ENCODE measurements at regions not wholly inside any gene's neighbourhood (a gene's known extent, or its start where the extent isn't known, plus 50 kb on each side); places are given as distances from the start of the nearest gene placed in this dataset.
"Not testable (repeated sequence)": the region's sequence is repeated elsewhere in the genome, so short reads cannot be mapped to it uniquely, and the experiment has no call there.

DNA sequence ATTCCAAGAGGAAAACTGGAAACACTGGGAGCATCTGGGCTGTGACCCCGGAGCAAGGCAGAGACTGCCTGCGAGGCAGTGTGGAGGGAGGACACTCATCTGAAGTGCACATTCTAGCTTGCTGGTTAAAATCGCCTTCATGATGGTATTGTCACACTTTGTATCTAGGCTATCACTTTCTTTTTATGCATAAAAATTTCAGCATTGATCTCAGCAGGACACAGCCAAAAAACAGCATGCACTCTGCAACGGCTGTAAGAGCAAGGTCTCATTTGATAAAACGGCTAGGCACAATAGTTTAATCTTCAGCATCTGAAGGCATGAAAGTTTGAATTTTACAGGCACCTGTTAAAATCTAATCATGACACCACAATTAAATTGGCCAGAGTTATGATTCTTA lies 110.8 kb upstream of the IRX1 start:
- no peak for DNase-seq (ENCODE audit: low read depth in 2 of 2)

DNA sequence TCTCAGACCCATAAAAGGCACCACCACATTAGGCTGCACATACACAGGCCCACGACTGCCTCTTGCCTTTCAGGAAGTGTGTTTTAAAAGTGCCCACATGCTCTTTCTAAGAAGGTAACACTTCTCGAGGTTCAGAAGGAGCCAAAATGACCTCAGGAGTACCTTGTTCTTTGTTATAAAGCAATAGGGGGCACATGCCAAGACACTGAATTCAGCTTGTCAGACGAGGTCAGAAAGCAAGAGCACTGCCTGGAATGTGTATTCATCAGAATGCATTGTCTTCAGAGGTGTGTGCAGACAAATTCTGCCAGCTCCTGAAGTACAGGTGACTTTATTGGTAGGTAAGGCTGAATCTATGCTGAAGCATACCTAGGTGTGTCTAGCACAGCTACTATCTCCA lies 114.5 kb upstream of the IRX1 start:
- DNase-seq (ENCODE audit: low read depth in 2 of 2), result no peak

DNA sequence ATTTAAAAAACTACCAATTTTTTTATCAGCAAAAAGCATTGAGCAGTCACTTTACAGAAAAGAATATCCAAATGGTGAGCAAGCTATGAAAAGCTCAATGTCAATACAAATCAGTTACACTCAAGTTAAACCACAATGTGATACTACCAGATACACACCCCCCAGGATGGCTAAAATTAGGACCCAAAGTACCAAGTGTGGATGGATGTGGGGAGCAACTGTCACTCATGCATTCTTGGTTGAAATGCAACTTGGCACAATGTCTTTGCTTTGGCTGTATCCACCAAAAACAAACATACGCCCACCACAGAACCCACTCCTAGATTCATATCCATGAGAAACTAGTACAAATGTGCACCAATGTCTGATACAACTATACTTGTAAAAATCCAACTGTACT lies 120.0 kb upstream of the IRX1 start:
- DNase-seq (ENCODE audit: low read depth in 2 of 2), result no peak

DNA sequence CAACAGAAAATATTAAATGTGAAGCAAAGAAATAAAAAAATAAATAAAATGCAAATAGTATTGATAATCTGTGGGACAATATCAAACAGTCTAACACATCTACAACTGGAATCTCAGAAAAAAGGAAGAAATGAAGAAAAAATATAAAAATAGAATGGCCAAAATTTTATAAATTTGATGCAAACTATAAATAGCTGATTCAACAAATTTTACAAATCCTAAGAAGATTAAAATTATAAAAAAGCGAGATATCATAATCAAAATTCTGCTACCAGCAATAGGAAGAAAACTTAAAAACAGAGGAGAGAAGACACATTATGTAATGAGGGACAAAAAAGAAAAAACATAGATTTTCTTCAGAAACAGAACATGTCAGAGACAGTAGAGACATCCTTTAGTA lies 129.2 kb upstream of the IRX1 start:
- no peak for DNase-seq (ENCODE audit: low read depth in 2 of 2)

DNA sequence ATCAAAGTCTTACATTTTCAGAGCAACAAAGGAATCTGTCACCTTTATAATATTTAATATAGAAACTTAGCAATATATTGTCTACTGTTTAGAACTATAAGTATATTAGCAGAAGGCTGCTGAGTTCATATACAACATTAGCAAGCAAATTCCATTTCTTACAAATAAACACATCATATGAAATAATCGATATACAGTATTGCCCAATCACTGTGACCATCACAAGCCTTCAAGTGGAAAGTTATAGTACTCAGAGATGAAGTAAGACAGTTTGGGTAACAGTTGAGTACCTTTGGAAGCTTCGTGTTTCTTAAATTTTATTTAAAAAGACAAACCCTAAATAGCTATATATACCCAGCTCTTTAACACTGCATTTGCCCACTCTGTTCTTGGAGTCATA lies 135.2 kb upstream of the IRX1 start:
- DNase-seq (ENCODE audit: low read depth in 2 of 2), result no peak

DNA sequence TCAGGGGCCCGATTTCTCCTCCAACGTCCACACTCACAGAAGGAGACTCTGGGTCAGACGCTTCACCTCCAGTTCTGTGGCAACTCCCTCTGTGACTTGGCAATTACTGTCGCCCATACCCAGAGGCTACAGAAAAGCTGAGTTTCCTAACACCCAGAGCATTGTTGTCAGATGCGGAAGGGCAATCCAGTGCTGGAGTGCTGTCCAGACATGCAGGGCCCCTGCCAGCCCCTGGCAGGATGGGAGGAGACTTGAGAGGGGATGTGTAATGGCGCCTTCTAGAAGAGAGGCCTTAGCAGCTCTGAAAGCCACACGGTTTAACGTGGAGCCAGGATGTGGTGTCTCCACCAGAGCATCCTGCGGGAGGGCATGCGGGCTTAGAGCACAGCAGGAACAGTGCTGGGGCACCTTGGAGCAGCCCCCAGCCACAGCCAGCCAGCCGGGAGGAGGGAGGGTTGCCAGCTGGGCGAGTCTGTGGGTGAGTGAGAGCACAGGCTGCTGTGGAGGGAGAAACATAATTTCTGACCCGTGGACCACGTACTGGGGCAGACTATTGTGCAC lies 139.4 kb upstream of the IRX1 start:
- no peak for DNase-seq (ENCODE audit: low read depth in 2 of 2)

DNA sequence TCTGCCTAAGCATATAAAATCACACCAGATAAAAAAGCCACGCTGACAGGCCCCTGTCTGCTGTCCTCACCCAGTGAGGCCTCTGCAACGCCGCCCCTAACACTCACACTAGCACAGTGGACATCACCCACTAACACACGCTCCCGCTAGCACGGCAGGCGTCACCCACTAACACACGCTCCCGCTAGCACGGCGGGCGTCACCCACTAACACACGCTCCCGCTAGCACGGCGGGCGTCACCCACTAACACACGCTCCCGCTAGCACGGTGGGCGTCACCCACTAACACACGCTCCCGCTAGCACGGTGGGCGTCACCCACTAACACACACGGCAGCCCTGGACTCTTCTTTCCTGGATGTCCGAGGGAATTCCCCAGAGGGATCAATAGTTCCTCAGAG lies 141.6 kb upstream of the IRX1 start:
- not testable (repeated sequence) for DNase-seq (ENCODE audit: low read depth in 2 of 2)

DNA sequence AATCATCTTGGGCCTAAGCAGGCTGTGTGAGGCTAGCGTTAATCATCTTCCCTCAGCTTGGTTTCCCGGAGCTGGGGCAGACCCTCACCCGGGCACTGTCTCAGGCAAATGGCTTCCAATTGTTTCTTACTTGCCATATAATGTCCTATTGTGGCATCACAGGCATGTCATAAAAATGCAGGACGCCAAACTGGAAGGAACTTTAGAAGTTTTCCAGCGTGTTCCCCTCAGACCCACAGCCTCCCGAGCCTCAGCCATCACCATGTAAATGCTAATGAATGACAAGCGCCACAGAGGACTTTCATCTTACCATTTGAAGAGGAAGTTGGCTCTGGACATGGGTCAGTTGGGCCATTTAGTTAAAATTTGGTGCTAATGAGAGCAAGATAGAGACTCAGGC lies 143.0 kb upstream of the IRX1 start:
- no peak for DNase-seq (ENCODE audit: low read depth in 2 of 2)

DNA sequence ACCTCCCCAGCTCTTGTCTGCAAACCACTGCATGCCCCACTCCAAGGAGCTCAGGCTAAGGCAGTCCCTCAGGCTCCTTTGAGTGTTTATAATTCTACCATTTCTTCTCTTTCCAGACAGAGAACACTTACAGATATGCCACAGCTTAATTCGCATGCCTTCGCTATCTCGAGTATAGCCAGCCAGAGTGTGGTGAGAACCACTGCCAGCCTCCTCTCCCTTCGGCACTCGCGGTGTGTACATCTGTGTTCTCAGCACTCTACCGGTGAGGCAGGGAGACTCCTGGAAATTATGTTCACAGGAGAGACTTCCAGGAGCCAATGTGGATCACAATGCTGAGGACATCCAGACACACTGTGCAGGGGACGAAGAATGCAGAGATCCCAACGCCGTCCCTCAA lies 143.7 kb upstream of the IRX1 start:
- no peak for DNase-seq (ENCODE audit: low read depth in 2 of 2)

DNA sequence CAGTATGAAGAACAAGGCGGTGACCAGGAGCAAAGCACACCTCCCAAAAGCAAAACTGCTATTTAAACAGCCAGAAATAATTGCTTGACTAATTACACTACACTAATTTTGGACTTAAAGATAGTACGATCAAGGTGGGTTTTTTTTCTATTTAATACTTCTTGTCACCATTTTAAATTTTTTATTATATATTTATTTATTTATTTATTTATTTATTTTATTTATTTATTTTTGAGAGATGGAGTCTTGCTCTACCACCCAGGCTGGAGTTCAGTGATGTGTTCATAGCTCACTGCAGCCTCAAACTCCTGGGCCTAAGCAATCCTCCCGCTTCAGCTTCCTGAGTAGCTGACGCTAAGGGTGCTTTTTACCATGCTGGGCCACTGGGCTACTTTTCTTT lies 146.2 kb upstream of the IRX1 start:
- no peak for DNase-seq (ENCODE audit: low read depth in 2 of 2)

DNA sequence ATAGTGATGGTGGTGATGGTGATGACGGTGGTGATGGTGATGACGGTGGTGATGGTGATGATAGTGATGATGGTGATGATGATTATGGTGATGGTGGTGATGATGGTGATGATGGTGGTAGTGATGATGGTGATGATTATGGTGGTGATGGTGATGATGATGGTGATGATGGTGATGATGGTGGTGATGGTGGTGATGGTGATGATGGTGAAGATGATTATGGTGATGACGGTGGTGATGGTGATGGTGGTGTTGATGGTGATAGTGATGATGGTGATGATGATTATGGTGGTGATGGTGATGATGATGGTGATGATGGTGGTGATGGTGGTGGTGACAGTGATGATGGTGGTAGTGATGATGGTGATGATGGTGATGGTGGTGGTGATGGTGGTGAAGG lies 149.2 kb upstream of the IRX1 start:
- no peak for DNase-seq (ENCODE audit: low read depth in 2 of 2)

DNA sequence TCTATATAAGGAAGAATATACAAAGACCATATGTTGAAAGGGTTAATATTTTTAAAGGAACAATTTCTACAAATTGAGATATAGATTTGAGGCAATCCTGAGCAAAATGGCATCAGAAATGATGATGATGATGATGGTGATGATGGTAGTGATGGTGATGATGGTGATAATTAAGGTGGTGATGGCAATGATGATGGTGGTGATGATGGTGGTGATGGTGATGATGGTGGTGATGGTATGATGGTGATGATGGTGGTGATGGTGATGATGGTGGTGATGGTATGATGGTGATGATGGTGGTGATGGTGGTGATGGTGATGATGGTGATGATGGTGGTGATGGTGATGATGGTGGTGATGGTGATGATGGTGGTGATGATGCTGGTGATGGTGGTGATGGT lies 150.1 kb upstream of the IRX1 start:
- not testable (repeated sequence) for DNase-seq (ENCODE audit: low read depth in 2 of 2)

DNA sequence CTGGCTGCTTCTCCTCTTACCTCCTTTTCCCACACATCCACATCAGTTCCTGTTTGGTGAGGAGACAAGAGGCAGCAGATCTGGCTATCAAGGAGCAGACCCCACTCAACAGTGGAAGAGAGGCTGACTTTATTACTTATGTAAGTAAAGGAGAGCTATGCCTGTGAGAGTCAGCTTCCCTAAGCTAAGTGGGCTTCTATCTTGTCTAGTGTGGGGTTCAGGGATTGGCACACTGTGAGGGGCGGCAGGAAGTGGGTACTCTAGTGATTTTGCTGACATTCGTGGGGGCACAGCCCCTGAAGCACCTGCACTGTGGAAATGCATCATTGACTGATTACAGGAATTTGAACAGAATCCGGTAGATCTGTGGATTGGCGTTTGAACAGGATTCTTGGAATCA lies 163.5 kb upstream of the IRX1 start:
- DNase-seq (ENCODE audit: low read depth in 2 of 2), result no peak

DNA sequence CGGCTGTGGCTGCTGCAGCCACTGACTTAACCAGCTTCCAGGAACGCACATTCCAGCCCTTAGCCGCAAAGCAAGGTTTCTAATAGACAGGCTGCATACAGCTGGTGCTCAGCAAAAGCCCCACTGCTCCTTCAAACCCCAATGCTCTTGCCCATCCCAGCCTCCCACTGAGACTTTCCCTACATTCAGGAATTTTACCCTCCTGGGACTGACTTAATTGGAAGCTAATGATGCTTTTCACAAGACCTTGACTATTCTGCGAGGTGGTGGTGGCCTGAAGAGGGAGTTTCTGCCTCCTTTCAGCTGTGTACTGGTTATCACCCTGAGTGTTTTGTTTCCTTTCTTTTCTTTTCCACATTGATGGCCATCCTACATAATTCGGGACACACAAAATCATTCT lies 164.9 kb upstream of the IRX1 start:
- DNase-seq (ENCODE audit: low read depth in 2 of 2), result no peak

DNA sequence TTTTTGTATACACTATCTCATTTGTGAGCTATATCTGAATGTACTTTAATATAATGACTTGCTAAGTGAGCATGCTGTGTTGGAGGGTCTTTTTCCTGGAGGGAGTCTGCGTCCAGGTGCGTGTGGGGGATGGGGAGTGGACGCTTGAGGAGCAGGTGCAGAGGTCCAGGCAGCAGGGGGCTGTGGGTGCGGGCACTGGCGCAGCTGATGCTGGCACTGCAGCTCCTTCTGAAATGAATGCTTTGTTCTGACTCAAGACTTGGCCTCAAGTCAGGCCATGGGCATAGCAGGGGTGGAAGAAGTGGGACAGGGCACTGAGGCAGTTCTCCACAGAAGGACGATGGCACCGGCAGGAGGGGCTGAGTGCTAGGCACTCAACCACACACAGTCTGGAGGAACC lies 165.7 kb upstream of the IRX1 start:
- no peak for DNase-seq (ENCODE audit: low read depth in 2 of 2)

DNA sequence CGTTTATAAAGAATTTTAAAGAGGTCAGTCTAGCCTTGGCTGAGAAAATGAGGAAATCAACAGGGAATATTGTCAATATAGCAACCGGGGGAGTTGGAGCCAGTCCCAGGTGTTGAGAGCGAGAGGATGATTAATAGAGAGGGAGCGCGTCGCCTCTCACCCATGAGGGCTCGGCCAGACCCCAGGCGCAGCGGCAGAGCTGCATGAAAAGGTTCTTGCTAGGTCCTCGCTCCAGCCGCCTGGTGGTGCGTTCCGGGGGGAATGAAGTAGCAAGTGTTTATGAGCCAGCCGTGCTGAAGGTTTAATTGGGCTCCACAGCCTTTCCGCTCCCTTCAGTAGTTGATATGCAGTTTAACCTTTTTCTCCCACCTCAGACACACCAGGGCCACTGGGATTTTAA lies 167.3 kb upstream of the IRX1 start:
- no peak for DNase-seq (ENCODE audit: low read depth in 2 of 2)

DNA sequence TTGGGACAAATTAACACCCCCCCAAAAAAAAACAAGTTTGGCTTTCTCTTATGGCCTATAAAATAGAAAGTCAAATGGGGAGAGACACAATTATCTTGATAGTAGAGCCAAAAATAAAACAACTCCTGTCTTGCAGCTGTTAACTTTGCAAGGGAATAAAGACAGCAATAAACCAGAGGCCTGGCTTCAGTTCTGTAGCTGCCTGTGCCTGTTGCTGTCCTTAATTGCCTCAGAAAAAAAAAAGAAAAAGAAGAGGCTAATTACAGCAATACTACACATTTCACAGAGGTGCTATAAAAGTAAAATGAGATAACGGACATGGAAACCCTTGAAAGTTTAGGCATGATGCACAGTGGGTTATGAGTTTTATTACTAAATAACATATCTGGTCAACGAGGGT lies 170.7 kb upstream of the IRX1 start:
- no peak for DNase-seq (ENCODE audit: low read depth in 2 of 2)

DNA sequence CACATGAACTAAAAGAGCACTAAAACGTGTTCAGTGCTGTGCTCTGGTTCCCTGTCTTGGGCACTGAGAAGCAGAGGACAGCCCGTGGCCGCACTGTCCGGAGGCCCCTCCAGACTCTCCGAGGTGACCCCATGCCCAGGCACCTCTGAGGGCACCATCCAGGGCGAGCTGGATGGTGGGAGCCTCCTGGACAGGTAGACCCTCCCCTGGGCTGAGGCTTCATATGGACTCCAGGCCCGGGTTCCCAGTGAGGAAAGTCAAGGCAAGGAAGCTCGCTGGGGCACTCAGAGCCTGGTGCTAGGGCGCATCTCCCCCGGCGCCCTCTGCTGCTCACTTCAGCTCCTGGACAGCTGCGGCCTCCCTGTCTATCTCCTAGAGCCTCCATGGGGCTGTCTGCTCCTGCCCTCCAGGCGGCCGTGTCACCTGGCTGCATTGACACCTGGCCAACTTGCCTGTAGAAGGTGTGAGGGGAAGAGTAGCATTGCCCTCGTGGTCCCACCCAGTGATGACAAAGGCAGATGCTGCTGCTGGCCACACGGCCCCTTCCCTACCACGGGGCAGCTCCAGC lies 178.2 kb upstream of the IRX1 start:
- no peak for DNase-seq (ENCODE audit: low read depth in 2 of 2)

DNA sequence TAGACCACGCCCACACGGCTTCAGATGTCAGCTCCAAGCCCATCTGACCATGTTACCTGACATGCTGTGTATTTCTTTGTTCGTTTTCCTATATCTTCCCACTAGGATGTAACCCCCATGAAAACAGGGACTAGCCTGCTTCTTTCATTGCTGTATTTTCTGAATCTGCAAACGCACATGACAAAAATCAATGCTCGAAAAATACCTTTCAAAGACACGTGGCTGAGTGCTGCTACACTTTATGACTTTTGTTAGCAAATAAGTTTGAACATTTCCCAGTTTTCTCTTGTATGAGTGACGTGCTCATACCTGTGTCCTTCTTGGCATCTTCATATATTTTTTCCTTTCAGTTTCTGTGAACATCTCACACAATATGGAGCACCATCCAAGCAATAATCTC lies 181.3 kb upstream of the IRX1 start:
- DNase-seq (ENCODE audit: low read depth in 2 of 2), result no peak

DNA sequence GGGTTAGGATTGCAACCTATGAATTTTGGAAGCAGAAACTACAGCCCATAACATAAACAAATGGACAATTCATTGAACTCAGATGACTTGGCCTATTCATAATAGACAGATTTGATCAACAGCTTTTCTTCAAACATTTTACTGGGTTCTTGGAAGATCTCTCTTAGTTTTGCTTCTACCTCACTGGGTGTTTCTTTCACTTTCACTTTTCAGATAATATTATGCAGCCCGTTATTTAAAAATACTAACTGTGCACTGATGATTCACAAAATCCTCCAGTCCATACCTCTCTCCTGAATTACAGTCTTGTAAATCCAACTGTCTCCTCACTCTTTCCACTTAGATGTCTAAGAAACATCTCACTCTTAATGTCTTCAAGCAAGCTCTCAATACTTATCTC lies 183.5 kb upstream of the IRX1 start:
- DNase-seq (ENCODE audit: low read depth in 2 of 2), result no peak

DNA sequence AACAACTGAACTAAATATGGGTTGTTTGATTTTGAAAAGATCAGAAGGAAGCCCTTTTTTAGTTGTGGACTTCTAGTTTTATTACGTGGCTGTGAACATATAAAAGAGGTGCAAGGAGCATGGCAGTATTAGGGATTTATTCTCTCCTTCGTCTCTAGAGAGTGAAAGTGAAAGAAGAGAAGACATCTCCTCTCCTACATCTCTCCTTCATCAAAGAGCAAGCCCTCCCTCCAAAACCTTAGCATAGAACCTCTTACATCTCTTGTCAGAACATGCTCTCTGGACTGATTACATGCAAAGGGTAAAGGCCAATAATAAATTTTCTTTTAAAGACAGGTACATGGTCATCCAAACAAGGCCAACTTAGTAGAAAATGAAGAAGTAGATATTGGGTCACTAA lies 184.3 kb upstream of the IRX1 start:
- no peak for DNase-seq (ENCODE audit: low read depth in 2 of 2)

DNA sequence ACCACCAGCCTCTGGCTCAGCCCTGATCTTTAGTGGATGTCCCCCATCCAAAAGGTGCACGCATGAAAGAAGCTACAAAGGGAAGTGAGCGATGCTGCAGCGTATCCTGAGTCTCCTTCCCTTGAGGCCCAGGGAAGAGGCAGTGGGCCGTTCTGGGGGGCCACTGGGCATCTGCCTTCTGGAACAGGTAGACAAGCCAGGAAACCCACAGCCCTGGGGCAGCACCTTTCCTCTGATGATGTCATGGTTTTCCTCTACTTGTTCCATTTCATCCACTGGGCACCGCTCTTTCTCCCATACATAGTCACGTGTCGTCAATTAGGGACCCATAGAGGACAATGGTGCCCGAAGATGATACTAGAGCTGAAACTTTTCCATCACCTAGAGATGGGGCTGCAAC lies 194.0 kb upstream of the IRX1 start:
- no peak for DNase-seq (ENCODE audit: low read depth in 2 of 2)

DNA sequence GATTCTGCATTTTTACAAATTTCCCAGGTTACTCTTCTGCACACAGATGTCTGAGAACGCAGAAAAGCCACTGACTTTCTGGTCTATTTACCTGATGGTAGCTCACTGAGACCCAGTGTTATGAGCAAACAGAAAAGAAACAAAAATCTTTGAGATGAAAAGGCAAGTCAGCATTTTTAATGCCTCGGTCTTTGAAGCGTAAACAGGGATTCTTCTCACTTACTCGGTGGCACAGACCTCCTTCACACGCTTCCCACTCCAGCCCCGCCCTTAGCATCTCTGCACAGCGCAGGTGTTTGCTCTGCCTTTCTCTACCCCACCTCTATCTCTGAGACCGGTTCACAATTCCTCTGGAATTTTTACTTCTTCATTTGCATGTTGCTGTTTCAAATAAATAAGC lies 195.0 kb upstream of the IRX1 start:
- no peak for DNase-seq (ENCODE audit: low read depth in 2 of 2)

DNA sequence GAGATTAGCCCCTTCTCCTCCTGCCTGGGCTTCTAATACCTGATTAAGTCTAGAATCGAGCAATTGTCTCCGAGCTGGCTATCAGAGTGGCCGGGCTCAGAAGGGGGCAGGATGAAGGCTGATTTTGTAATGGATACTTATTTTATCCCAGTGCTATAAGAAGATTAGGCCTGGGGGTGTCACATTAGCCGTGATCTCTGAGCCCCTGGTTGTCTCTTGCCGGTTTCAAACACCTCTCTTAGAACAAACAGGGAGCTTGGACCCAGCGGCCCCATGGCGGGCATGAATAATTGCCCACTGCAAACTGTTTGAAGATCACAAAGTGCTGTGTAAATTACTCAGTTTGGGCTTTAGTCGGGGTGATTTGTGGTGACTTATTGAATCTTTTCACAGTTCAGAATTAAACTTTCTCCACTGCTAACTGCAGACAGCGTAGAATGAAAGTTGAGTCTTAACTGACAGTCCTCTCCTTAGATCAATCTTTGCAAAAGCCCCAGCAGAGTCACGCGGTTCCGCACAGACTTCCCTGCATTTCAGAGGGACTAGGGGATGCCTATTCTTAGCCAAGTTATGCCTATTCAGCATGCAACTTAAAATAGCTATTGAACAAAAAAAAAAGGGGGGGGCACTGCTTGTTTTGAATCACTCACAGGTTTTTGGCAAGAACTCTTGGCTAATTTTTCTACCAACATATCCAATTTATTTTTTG lies 200.6 kb upstream of the IRX1 start:
- DNase-seq (ENCODE audit: low read depth in 2 of 2), result no peak
